GM12891 (cell line): ENCODE measurements at regions not wholly inside any gene's neighbourhood (a gene's known extent, or its start where the extent isn't known, plus 50 kb on each side); places are given as distances from the start of the nearest gene placed in this dataset.

ENCODE experiments used
- PAX5 ChIP-seq: IDR thresholded peaks from 2 replicates; pipeline ENCODE4 v1.6.1; 2011; ENCODE audit warnings: low read length, moderate library complexity, mild to moderate bottlenecking; ENCODE audit not compliant: insufficient read depth, severe bottlenecking
- POLR2A ChIP-seq: IDR thresholded peaks from 2 replicates; pipeline ENCODE4 v1.6.1; 2011; ENCODE audit warnings: low read depth, low read length, control low read depth
- POLR2AphosphoS5 ChIP-seq: IDR thresholded peaks from 2 replicates; pipeline ENCODE4 v1.6.1; 2011; ENCODE audit warnings: low read depth, low read length, control low read depth
- TAF1 ChIP-seq: IDR thresholded peaks from 2 replicates; pipeline ENCODE4 v1.6.1; 2011; ENCODE audit warnings: low read depth, low read length, control low read depth

DNA sequence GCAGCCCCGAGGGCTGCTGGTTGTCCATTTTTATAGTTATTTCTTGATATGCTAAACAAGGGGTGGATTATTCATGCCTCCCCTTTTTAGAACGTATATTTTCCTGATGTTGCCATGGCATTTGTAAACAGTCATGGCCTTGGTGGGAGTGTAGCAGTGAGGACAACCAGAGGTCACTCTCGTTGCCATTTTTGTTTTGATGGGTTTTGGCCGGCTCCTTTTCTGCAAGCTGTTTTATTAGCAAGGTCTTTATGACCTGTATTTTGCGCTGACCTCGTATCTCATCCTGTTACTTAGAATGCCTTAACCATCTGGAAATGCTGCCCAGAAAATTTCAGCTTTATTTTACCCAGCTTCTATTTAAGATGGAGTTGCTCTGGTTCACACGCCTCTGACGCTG is 825.8 kb upstream of the CDH2 start:
- TF ChIP-seq POLR2A (no peak), TAF1 (no peak), POLR2AphosphoS5 (no peak), PAX5 (no peak)
